GM23248 (cell line): ENCODE measurements at regions not wholly inside any gene's neighbourhood (a gene's known extent, or its start where the extent isn't known, plus 50 kb on each side); places are given as distances from the start of the nearest gene placed in this dataset.

Experiments
- DNase-seq: peaks from one replicate; pipeline ENCODE4 v3.0.0-alpha.2; 2015
- H2AFZ ChIP-seq: fragments of 200-600 bp; sonication (generic); 2 replicates; pipeline ENCODE4 v1.6.1; 2016; ENCODE audit warnings: antibody characterized with exemption
- H3F3A ChIP-seq: fragments of 200-600 bp; sonication (generic); 2 replicates; pipeline ENCODE4 v1.6.1; 2016; ENCODE audit warnings: mild to moderate bottlenecking, antibody characterized with exemption, mixed run types; ENCODE audit not compliant: insufficient read depth
- H3K27ac ChIP-seq: fragments of 200-600 bp; sonication (generic); 2 replicates; pipeline ENCODE4 v1.5.1; 2016; ENCODE audit warnings: mild to moderate bottlenecking
- H3K27me3 ChIP-seq: fragments of 200-600 bp; sonication (generic); replicated peaks from 2 replicates; pipeline ENCODE4 v1.6.1; 2016; ENCODE audit warnings: mild to moderate bottlenecking; ENCODE audit not compliant: insufficient read depth
- H3K36me3 ChIP-seq: fragments of 200-600 bp; sonication (generic); 2 replicates; pipeline ENCODE4 v1.6.1; 2016; ENCODE audit warnings: low read depth, mild to moderate bottlenecking
- H3K4me1 ChIP-seq: fragments of 200-600 bp; sonication (generic); 2 replicates; pipeline ENCODE4 v1.6.1; 2016; ENCODE audit warnings: mild to moderate bottlenecking; ENCODE audit not compliant: insufficient read depth
- H3K4me2 ChIP-seq: fragments of 200-600 bp; sonication (generic); one replicate; pipeline ENCODE4 v1.6.1; 2016; ENCODE audit warnings: mild to moderate bottlenecking; ENCODE audit not compliant: unreplicated experiment
- H3K4me3 ChIP-seq: fragments of 200-600 bp; sonication (generic); 2 replicates; pipeline ENCODE4 v1.5.1; 2016; ENCODE audit warnings: mild to moderate bottlenecking
- H3K79me2 ChIP-seq: fragments of 200-600 bp; sonication (generic); 2 replicates; pipeline ENCODE4 v1.6.1; 2016; ENCODE audit warnings: mild to moderate bottlenecking; ENCODE audit not compliant: insufficient read depth
- H3K9ac ChIP-seq: fragments of 200-600 bp; sonication (generic); 2 replicates; pipeline ENCODE4 v1.6.1; 2016; ENCODE audit warnings: mild to moderate bottlenecking
- H3K9me2 ChIP-seq: fragments of 200-600 bp; sonication (generic); 2 replicates; pipeline ENCODE4 v1.6.1; 2016; ENCODE audit warnings: mixed run types, mild to moderate bottlenecking, moderate library complexity; ENCODE audit not compliant: insufficient read depth
- H3K9me3 ChIP-seq: fragments of 200-600 bp; sonication (generic); one replicate; pipeline ENCODE4 v1.6.1; 2017; ENCODE audit warnings: low read depth
- H4K20me1 ChIP-seq: fragments of 200-600 bp; sonication (generic); 2 replicates; pipeline ENCODE4 v1.6.0; 2016; ENCODE audit not compliant: insufficient read depth
- EZH2 ChIP-seq: fragments of 200-600 bp; sonication (generic); IDR thresholded peaks from 2 replicates; pipeline ENCODE4 v1.6.1; 2018; ENCODE audit warnings: antibody characterized with exemption, mild to moderate bottlenecking; ENCODE audit not compliant: insufficient read depth, poor library complexity, severe bottlenecking
- EZH2phosphoT487 ChIP-seq: fragments of 200-600 bp; sonication (generic); IDR thresholded peaks from 2 replicates; pipeline ENCODE4 v1.6.1; 2018; ENCODE audit warnings: antibody characterized with exemption, moderate library complexity, mild to moderate bottlenecking, low read depth; ENCODE audit not compliant: insufficient read depth
- WGBS, 2 experiments: methylation state at CpG; one replicate each; pipeline ENCODE4 v1.1.6; 2015 to 2017; ENCODE audit warnings: low lambda C conversion rate in 2 of 2, low coverage in 1 of 2; ENCODE audit errors: missing lambda C conversion rate in 2 of 2; 5-methylcytosine and 5-hydroxymethylcytosine counted together
- in situ Hi-C: fragments of 300-500 bp; cut with MboI; formaldehyde crosslinking; loops from 2 replicates; pipeline ENCODE4 v1.15.0; 2020

GRCh38 chr9:25353783-25354182 is 324.5 kb downstream of the TUSC1 start:
- DNase-seq: no peak
- in situ Hi-C loops: no loop called here
- H3K27ac ChIP-seq: no peak overlapping the region
- no peak overlapping the region for H3K4me2 ChIP-seq
- no peaks in the 10 kb centered on the region for H4K20me1 ChIP-seq
- H3K79me2 ChIP-seq: no peaks in the 10 kb centered on the region
- no peaks in the 10 kb centered on the region for H3K9me2 ChIP-seq
- H3F3A ChIP-seq: no peaks in the 10 kb centered on the region
- no peaks in the 10 kb centered on the region for H3K9me3 ChIP-seq
- H3K36me3 ChIP-seq: no peaks in the 10 kb centered on the region
- H3K4me3 ChIP-seq: no peak overlapping the region
- no peak for TF ChIP-seq EZH2
- TF ChIP-seq EZH2phosphoT487: no peak
- H3K27me3 ChIP-seq: no peaks in the 10 kb centered on the region
- 11 to 14% methylated on average over 1 of the region's 1 CpG for WGBS, 2 experiments
- H2AFZ ChIP-seq: no peak overlapping the region
- no peak overlapping the region for H3K9ac ChIP-seq
- H3K4me1 ChIP-seq: no peaks in the 10 kb centered on the region

GRCh38 chr9:25350011-25350410 is 328.2 kb downstream of the TUSC1 start:
- peak; percentile 0 for DNase-seq
- no peak overlapping the region for H3K27ac ChIP-seq
- no peaks in the 10 kb centered on the region for H3K36me3 ChIP-seq
- no peak overlapping the region for H2AFZ ChIP-seq
- WGBS, 2 experiments: 52 to 54% methylated on average over 2 of the region's 2 CpGs
- no peaks in the 10 kb centered on the region for H3K4me1 ChIP-seq
- H3K9ac ChIP-seq: no peak overlapping the region
- no peak overlapping the region for H3K4me3 ChIP-seq
- H3K9me3 ChIP-seq: no peaks in the 10 kb centered on the region
- no peaks in the 10 kb centered on the region for H3K9me2 ChIP-seq
- no peak for TF ChIP-seq EZH2phosphoT487
- no peak for TF ChIP-seq EZH2
- H3F3A ChIP-seq: no peaks in the 10 kb centered on the region
- no peak overlapping the region for H3K4me2 ChIP-seq
- H3K79me2 ChIP-seq: no peaks in the 10 kb centered on the region
- H3K27me3 ChIP-seq: no peaks in the 10 kb centered on the region
- H4K20me1 ChIP-seq: no peaks in the 10 kb centered on the region
- in situ Hi-C loops: no loop called here

- 36 to 37% methylated on average over 8 of the region's 8 CpGs for WGBS, 2 experiments
- Histone ChIP-seq H3K27ac (no peak overlapping the region), H3F3A (no peaks in the 10 kb centered on the region), H2AFZ (no peak overlapping the region), H3K36me3 (no peaks in the 10 kb centered on the region), H3K4me2 (no peak overlapping the region), H3K27me3 (no peaks in the 10 kb centered on the region), H3K4me3 (no peak overlapping the region), H3K9ac (no peak overlapping the region), H3K4me1 (no peaks in the 10 kb centered on the region), H4K20me1 (no peaks in the 10 kb centered on the region), H3K79me2 (no peaks in the 10 kb centered on the region), H3K9me2 (no peaks in the 10 kb centered on the region), H3K9me3 (no peaks in the 10 kb centered on the region)
- TF ChIP-seq EZH2 (no peak), EZH2phosphoT487 (no peak)
- no peak for DNase-seq
- in situ Hi-C loops: no loop called here
Observed at GRCh38 chr9:25322142-25322541, 356.1 kb downstream of the TUSC1 start.

GRCh38 chr9:25310961-25311360 is 367.3 kb downstream of the TUSC1 start:
- TF ChIP-seq EZH2phosphoT487: no peak
- TF ChIP-seq EZH2: no peak
- H3K4me3 ChIP-seq: no peak overlapping the region
- no peak for DNase-seq
- no peaks in the 10 kb centered on the region for H4K20me1 ChIP-seq
- no peak overlapping the region for H3K4me2 ChIP-seq
- H2AFZ ChIP-seq: no peak overlapping the region
- H3F3A ChIP-seq: no peaks in the 10 kb centered on the region
- in situ Hi-C loops: no loop called here
- no peaks in the 10 kb centered on the region for H3K4me1 ChIP-seq
- peaks cover 3% of the 10 kb centered on the region for H3K9me3 ChIP-seq
- no peaks in the 10 kb centered on the region for H3K79me2 ChIP-seq
- no peak overlapping the region for H3K27ac ChIP-seq
- no peak overlapping the region for H3K9ac ChIP-seq
- no peaks in the 10 kb centered on the region for H3K9me2 ChIP-seq
- 0% methylated on average over 1 of the region's 1 CpG for WGBS, 2 experiments
- H3K36me3 ChIP-seq: no peaks in the 10 kb centered on the region
- no peaks in the 10 kb centered on the region for H3K27me3 ChIP-seq

- Histone ChIP-seq H3K9ac (no peak overlapping the region), H3K4me2 (no peak overlapping the region), H3K79me2 (no peaks in the 10 kb centered on the region), H4K20me1 (no peaks in the 10 kb centered on the region), H3K4me1 (no peaks in the 10 kb centered on the region), H3K36me3 (no peaks in the 10 kb centered on the region), H2AFZ (no peak overlapping the region), H3K27me3 (no peaks in the 10 kb centered on the region), H3K9me3 (peaks cover 3% of the 10 kb centered on the region), H3K9me2 (no peaks in the 10 kb centered on the region), H3K4me3 (no peak overlapping the region), H3F3A (no peaks in the 10 kb centered on the region), H3K27ac (no peak overlapping the region)
- WGBS, 2 experiments: 17 to 24% methylated on average over 1 of the region's 1 CpG
- TF ChIP-seq EZH2phosphoT487 (no peak), EZH2 (no peak)
- no peak for DNase-seq
- in situ Hi-C loops: no loop called here
Observed at GRCh38 chr9:25308549-25308948, 369.7 kb downstream of the TUSC1 start.
